ENCODE measurements at regions not wholly inside any gene's neighbourhood (a gene's known extent, or its start where the extent isn't known, plus 50 kb on each side); places are given as distances from the start of the nearest gene placed in this dataset.

DNA sequence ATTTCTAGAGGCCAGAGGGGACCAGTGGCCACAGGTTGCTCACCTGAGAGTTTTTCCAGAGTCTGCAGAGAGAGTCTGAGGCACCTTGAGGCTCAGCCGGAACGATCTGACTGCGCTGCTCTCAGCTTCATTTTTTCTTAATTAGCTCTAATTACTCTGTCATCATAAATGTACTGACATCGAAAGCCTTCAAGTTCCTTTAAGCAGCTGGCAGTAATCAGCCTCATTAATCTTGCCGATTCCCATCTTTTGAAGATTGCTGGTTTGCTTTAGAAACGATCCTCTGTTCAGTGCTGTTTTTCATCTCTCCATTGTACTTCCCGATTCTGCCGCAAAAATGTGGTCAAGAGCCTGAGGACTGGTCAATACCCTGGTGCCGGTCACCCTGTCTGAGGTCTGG is 454.7 kb downstream of the TYW1 start:
- no peak for TF ChIP-seq ZNF174 (tag by site-specific recombination; IDR thresholded peaks at IDR 0.05)
- TF ChIP-seq ZNF274 (IDR thresholded peaks at IDR 0.05; ENCODE audit: low read length) = no peak
- TF ChIP-seq ZNF274 (tag by site-specific recombination; IDR thresholded peaks at IDR 0.05; ENCODE audit: borderline replicate concordance) = no peak
- TF ChIP-seq CTCF (tag by site-specific recombination; IDR thresholded peaks at IDR 0.05) = no peak
- TF ChIP-seq ZNF792 (tag by site-specific recombination; IDR thresholded peaks at IDR 0.05) = no peak
- TF ChIP-seq, protein P1, sequence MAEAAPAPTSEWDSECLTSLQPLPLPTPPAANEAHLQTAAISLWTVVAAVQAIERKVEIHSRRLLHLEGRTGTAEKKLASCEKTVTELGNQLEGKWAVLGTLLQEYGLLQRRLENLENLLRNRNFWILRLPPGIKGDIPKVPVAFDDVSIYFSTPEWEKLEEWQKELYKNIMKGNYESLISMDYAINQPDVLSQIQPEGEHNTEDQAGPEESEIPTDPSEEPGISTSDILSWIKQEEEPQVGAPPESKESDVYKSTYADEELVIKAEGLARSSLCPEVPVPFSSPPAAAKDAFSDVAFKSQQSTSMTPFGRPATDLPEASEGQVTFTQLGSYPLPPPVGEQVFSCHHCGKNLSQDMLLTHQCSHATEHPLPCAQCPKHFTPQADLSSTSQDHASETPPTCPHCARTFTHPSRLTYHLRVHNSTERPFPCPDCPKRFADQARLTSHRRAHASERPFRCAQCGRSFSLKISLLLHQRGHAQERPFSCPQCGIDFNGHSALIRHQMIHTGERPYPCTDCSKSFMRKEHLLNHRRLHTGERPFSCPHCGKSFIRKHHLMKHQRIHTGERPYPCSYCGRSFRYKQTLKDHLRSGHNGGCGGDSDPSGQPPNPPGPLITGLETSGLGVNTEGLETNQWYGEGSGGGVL (tag by site-specific recombination; IDR thresholded peaks at IDR 0.05) = no peak
- no peak for TF ChIP-seq KLF8 (tag by site-specific recombination; IDR thresholded peaks at IDR 0.05)
- no peak for TF ChIP-seq ZNF629 (tag by site-specific recombination; IDR thresholded peaks at IDR 0.05)
- no peak for TF ChIP-seq ZNF514 (tag by site-specific recombination; IDR thresholded peaks at IDR 0.05)
- TF ChIP-seq OSR2 (tag by site-specific recombination; IDR thresholded peaks at IDR 0.05) = no peak
- TF ChIP-seq ZNF292 (tag by site-specific recombination; IDR thresholded peaks at IDR 0.05; ENCODE audit: borderline replicate concordance, low read depth) = no peak
- TF ChIP-seq ZNF580 (tag by site-specific recombination; IDR thresholded peaks at IDR 0.05) = no peak

All from HEK293 (cell line).